Gastroesophageal sphincter (tissue), 4 donors: ENCODE measurements at regions not wholly inside any gene's neighbourhood (a gene's known extent, or its start where the extent isn't known, plus 50 kb on each side); places are given as distances from the start of the nearest gene placed in this dataset.
"Not testable (repeated sequence)": the region's sequence is repeated elsewhere in the genome, so short reads cannot be mapped to it uniquely, and the experiment has no call there.

Experiments
- ATAC-seq: fragments of 150-250 bp; one replicate; pipeline ENCODE4 v1.9.1; 2016; ENCODE audit warnings: mild to moderate bottlenecking, moderate library complexity
- H3K27ac ChIP-seq, 4 donors: fragments of 200-600 bp; sonication (generic) in 3 of 4; 1 replicate in 3 of 4; 2 replicates in 1 of 4; pipeline ENCODE4 v1.5.1; 2016 to 2019
- H3K27me3 ChIP-seq: fragments of 200-600 bp; sonication (generic); one replicate; pipeline ENCODE4 v1.5.1; 2019
- H3K36me3 ChIP-seq, 2 donors: fragments of 200-600 bp; sonication (generic); one replicate each; pipeline ENCODE4 v1.5.1; 2019; ENCODE audit warnings: control low read depth in 1 of 2
- H3K4me1 ChIP-seq, 3 donors: fragments of 200-600 bp; sonication (generic); 1 replicate in 2 of 3; 2 replicates in 1 of 3; pipeline ENCODE4 v1.5.1; 2016 to 2019; ENCODE audit warnings: control low read depth in 2 of 3
- H3K4me3 ChIP-seq, 2 donors: fragments of 200-600 bp; sonication (generic); one replicate each; pipeline ENCODE4 v1.5.1; 2019; ENCODE audit warnings: mild to moderate bottlenecking in 1 of 2, moderate library complexity in 1 of 2
- H3K9me3 ChIP-seq, 3 donors: fragments of 200-600 bp; sonication (generic); one replicate each; pipeline ENCODE4 v1.5.1; 2017 to 2019; ENCODE audit warnings: control low read depth in 2 of 3
- CTCF ChIP-seq, 4 experiments: fragments of 200-600 bp in 2 of 4; fragments of 450-650 bp in 2 of 4; sonication (generic) in 1 of 4; IDR thresholded peaks; one replicate each; pipeline ENCODE4 v1.5.1; 2017 to 2019; ENCODE audit warnings: antibody characterized with exemption in 4 of 4, mild to moderate bottlenecking in 2 of 4, moderate library complexity in 2 of 4
- EP300 ChIP-seq: sonication (generic); formaldehyde crosslinking; IDR thresholded peaks from one replicate; pipeline ENCODE4 v1.6.1; 2017; ENCODE audit warnings: antibody characterized with exemption, mild to moderate bottlenecking
- POLR2A ChIP-seq, 2 donors: fragments of 450-650 bp; IDR thresholded peaks; one replicate each; pipeline ENCODE4 v1.6.1; 2017; ENCODE audit warnings: antibody characterized with exemption in 2 of 2, mild to moderate bottlenecking in 2 of 2, moderate library complexity in 1 of 2
- POLR2AphosphoS5 ChIP-seq: sonication (generic); formaldehyde crosslinking; IDR thresholded peaks from one replicate; pipeline ENCODE4 v1.6.1; 2017; ENCODE audit warnings: antibody characterized with exemption
- WGBS, 2 donors: methylation state at CpG; one replicate each; pipeline ENCODE4 v1.1.5; 2018; ENCODE audit warnings: low coverage in 1 of 2; 5-methylcytosine and 5-hydroxymethylcytosine counted together

- WGBS, 2 donors = 50 to 100% methylated on average over 1 of the region's 1 CpG
- Histone ChIP-seq H3K36me3 (no peaks in the 10 kb centered on the region), H3K27me3 (no peaks in the 10 kb centered on the region), H3K27ac (no peak overlapping the region), H3K9me3 (no peaks in the 10 kb centered on the region), H3K4me3 (no peak overlapping the region), H3K4me1 (no peaks in the 10 kb centered on the region)
- ATAC-seq = no peak
- TF ChIP-seq POLR2A (IDR thresholded peaks at IDR 0.05) (no peak), POLR2AphosphoS5 (no peak), EP300 (no peak), CTCF (IDR thresholded peaks at IDR 0.05) (no peak)
Observed at GRCh38 chrX:110512341-110512740, 153.7 kb downstream of the RTL9 start.

DNA sequence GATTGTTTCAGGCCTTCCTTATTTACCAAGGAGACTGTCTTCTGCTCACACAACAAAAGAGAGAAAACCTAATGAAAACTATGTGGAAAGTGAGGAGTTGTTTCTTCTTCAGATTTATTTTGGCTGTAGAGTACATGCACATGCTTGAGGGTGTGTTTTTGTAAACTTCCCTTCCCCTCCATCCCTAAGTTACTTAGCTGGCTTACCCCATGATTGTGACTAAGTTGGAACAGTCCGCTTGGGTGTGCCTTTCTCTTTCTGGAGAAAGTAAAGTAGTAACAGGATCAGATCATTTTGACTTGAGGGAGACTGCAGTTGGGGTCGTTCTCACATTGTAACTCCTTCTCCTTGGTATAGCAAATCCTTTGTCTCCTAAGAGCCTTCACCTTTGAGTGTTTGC, 155.9 kb downstream of the RTL9 start:
- Histone ChIP-seq H3K36me3 (no peaks in the 10 kb centered on the region), H3K27ac (no peak overlapping the region), H3K9me3 (no peaks in the 10 kb centered on the region), H3K4me1 (no peaks in the 10 kb centered on the region), H3K4me3 (no peak overlapping the region), H3K27me3 (no peaks in the 10 kb centered on the region)
- no peak for ATAC-seq
- 74% methylated on average over 2 of the region's 2 CpGs; no CpG with 5 or more reads in 1 of the 2 donors for WGBS, 2 donors
- no peak for TF ChIP-seq POLR2AphosphoS5
- no peak for TF ChIP-seq CTCF (IDR thresholded peaks at IDR 0.05)
- no peak for TF ChIP-seq POLR2A (IDR thresholded peaks at IDR 0.05)
- TF ChIP-seq EP300 = no peak

GRCh38 chrX:110519501-110519900, 160.9 kb downstream of the RTL9 start:
- Histone ChIP-seq H3K4me1 (no peaks in the 10 kb centered on the region), H3K27me3 (no peaks in the 10 kb centered on the region), H3K27ac (no peak overlapping the region), H3K4me3 (no peak overlapping the region), H3K36me3 (no peaks in the 10 kb centered on the region), H3K9me3 (no peaks in the 10 kb centered on the region)
- 72 to 75% methylated on average over 2 to 3 of the region's 3 CpGs for WGBS, 2 donors
- ATAC-seq = no peak
- no peak for TF ChIP-seq POLR2A (IDR thresholded peaks at IDR 0.05)
- TF ChIP-seq POLR2AphosphoS5 = no peak

GRCh38 chrX:110519906-110520452, 161.3 kb downstream of the RTL9 start:
- ATAC-seq = no peak
- TF ChIP-seq CTCF (IDR thresholded peaks at IDR 0.05) (no peak), EP300 (no peak), POLR2AphosphoS5 (no peak), POLR2A (IDR thresholded peaks at IDR 0.05) (no peak)

GRCh38 chrX:110520652-110521051, 162.0 kb downstream of the RTL9 start:
- ATAC-seq, H3K27ac ChIP-seq, H3K4me3 ChIP-seq, H3K9me3 ChIP-seq, H3K4me1 ChIP-seq, H3K36me3 ChIP-seq, H3K27me3 ChIP-seq: not testable (repeated sequence)
- WGBS, 2 donors = no CpG with 5 or more reads among the region's 13 CpGs

More at GRCh38 chrX:110519906-110520452, 161.3 kb downstream of the RTL9 start:
- Histone ChIP-seq H3K27ac (no peak overlapping the region), H3K27me3 (no peaks in the 10 kb centered on the region), H3K4me3 (no peak overlapping the region), H3K4me1 (no peaks in the 10 kb centered on the region), H3K36me3 (no peaks in the 10 kb centered on the region), H3K9me3 (no peaks in the 10 kb centered on the region)
- WGBS, 2 donors = 58 to 64% methylated on average over 2 to 6 of the region's 7 CpGs

GRCh38 chrX:110531873-110532580, 173.4 kb downstream of the RTL9 start:
- no CpG with 5 or more reads among the region's 2 CpGs for WGBS, 2 donors
- ATAC-seq = peak; percentile 66
- Histone ChIP-seq H3K4me3 (no peak overlapping the region), H3K36me3 (no peaks in the 10 kb centered on the region), H3K9me3 (no peaks in the 10 kb centered on the region), H3K27ac (no peak overlapping the region), H3K4me1 (no peaks in the 10 kb centered on the region), H3K27me3 (no peaks in the 10 kb centered on the region)
- no peak for TF ChIP-seq POLR2A (IDR thresholded peaks at IDR 0.05)
- no peak for TF ChIP-seq POLR2AphosphoS5
- no peak for TF ChIP-seq EP300
- TF ChIP-seq CTCF (IDR thresholded peaks at IDR 0.05) = no peak
